DMS53 treated with DMSO at 0.1 percent for 48 hours (cell line): ENCODE measurements at regions not wholly inside any gene's neighbourhood (a gene's known extent, or its start where the extent isn't known, plus 50 kb on each side); places are given as distances from the start of the nearest gene placed in this dataset.
"Not testable (repeated sequence)": the region's sequence is repeated elsewhere in the genome, so short reads cannot be mapped to it uniquely, and the experiment has no call there.

ENCODE experiments used
- DNase-seq: peaks from one replicate; lab custom pipeline; 2025; ENCODE audit not compliant: unreplicated experiment; lab: John Stamatoyannopoulos, UW

- no peak for DNase-seq
Measured at GRCh38 chr6:94902974-94903628, 674.2 kb upstream of the MANEA start.

- no peak for DNase-seq
Measured at GRCh38 chr6:94899191-94899590, 678.1 kb upstream of the MANEA start.

GRCh38 chr6:94894300-94894699 is 683.0 kb upstream of the MANEA start:
- DNase-seq, result no peak

GRCh38 chr6:94893327-94893726 is 684.0 kb upstream of the MANEA start:
- DNase-seq, result no peak

GRCh38 chr6:94873819-94874218 is 703.5 kb upstream of the MANEA start:
- peak; percentile 6 for DNase-seq

- no peak for DNase-seq
Measured at GRCh38 chr6:94862112-94862511, 715.2 kb upstream of the MANEA start.

GRCh38 chr6:94859924-94860323 is 717.4 kb upstream of the MANEA start:
- DNase-seq, result no peak

GRCh38 chr6:94856999-94857398 is 720.3 kb upstream of the MANEA start:
- not testable (repeated sequence) for DNase-seq

- not testable (repeated sequence) for DNase-seq
Measured at GRCh38 chr6:94851329-94851728, 726.0 kb upstream of the MANEA start.

- no peak for DNase-seq
Measured at GRCh38 chr6:94845742-94846141, 731.6 kb upstream of the MANEA start.

GRCh38 chr6:94835264-94835663 is 742.1 kb upstream of the MANEA start:
- no peak for DNase-seq

GRCh38 chr6:94813806-94814205 is 763.5 kb upstream of the MANEA start:
- no peak for DNase-seq

- no peak for DNase-seq
Measured at GRCh38 chr6:94801344-94801743, 776.0 kb upstream of the MANEA start.

- DNase-seq, result no peak
Measured at GRCh38 chr6:94785514-94785913, 791.8 kb upstream of the MANEA start.

- DNase-seq, result peak; percentile 42
Measured at GRCh38 chr6:94785081-94785480, 792.3 kb upstream of the MANEA start.

- no peak for DNase-seq
Measured at GRCh38 chr6:94769197-94769596, 808.1 kb upstream of the MANEA start.

GRCh38 chr6:94751641-94752329 is 825.5 kb upstream of the MANEA start:
- DNase-seq, result peak; percentile 38

- no peak for DNase-seq
Measured at GRCh38 chr6:94736236-94736635, 841.1 kb upstream of the MANEA start.

- DNase-seq, result no peak
Measured at GRCh38 chr6:94735270-94735669, 842.1 kb upstream of the MANEA start.

GRCh38 chr6:94734751-94735150 is 842.6 kb upstream of the MANEA start:
- no peak for DNase-seq

GRCh38 chr6:94733066-94733465 is 844.3 kb upstream of the MANEA start:
- no peak for DNase-seq

- DNase-seq, result no peak
Measured at GRCh38 chr6:94727710-94728109, 849.6 kb upstream of the MANEA start.

- no peak for DNase-seq
Measured at GRCh38 chr6:94721459-94721858, 855.9 kb upstream of the MANEA start.
